ENCODE measurements at regions not wholly inside any gene's neighbourhood (a gene's known extent, or its start where the extent isn't known, plus 50 kb on each side); places are given as distances from the start of the nearest gene placed in this dataset.

DNA sequence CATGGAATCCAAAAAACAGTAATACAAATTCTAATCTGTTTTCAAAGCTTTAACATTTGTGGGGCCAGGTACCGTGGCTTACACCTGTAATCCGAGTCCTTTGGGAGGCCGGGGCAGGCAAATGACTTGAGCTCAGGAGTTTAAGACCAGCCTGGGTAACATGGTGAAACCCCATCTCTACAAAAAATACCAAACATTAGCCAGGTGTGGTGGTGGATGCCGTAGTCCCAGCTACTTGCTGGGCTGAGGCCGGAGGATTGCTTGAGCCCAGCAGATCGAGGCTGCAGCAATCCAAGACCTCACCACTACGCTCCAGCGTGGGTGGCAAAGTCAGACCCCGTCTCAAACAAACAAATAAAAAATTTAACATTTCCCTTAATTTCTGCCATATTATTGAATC is 74.3 kb upstream of the SALL3 start:
- H3K4me2 ChIP-seq (ENCODE audit: unreplicated experiment), result no peak overlapping the region
- in situ Hi-C loops (cut with MboI), result no loop called here
- no peaks in the 10 kb centered on the region for H3K9me2 ChIP-seq (ENCODE audit: insufficient read depth)
- H2AFZ ChIP-seq, result no peak overlapping the region
- no peak overlapping the region for H3K4me3 ChIP-seq
- no peak overlapping the region for H3K9ac ChIP-seq
- no peaks in the 10 kb centered on the region for H4K20me1 ChIP-seq (ENCODE audit: insufficient read depth)
- no peaks in the 10 kb centered on the region for H3K4me1 ChIP-seq (ENCODE audit: insufficient read depth)
- no peaks in the 10 kb centered on the region for H3K79me2 ChIP-seq (ENCODE audit: insufficient read depth)
- TF ChIP-seq EZH2 (IDR thresholded peaks at IDR 0.05; ENCODE audit: insufficient read depth, poor library complexity, severe bottlenecking) (no peak), EZH2phosphoT487 (IDR thresholded peaks at IDR 0.05; ENCODE audit: insufficient read depth, low read depth) (no peak)
- H3K27me3 ChIP-seq (replicated peaks; ENCODE audit: insufficient read depth), result no peaks in the 10 kb centered on the region
- no peaks in the 10 kb centered on the region for H3F3A ChIP-seq (ENCODE audit: insufficient read depth)
- no peak for DNase-seq
- H3K27ac ChIP-seq, result no peak overlapping the region
- H3K9me3 ChIP-seq (ENCODE audit: low read depth), result no peaks in the 10 kb centered on the region
- 26 to 27% methylated on average over 9 of the region's 9 CpGs for WGBS, 2 experiments (ENCODE audit: low coverage in 1 of 2, low lambda C conversion rate in 2 of 2, missing lambda C conversion rate in 2 of 2)
- H3K36me3 ChIP-seq (ENCODE audit: low read depth), result no peaks in the 10 kb centered on the region

DNA sequence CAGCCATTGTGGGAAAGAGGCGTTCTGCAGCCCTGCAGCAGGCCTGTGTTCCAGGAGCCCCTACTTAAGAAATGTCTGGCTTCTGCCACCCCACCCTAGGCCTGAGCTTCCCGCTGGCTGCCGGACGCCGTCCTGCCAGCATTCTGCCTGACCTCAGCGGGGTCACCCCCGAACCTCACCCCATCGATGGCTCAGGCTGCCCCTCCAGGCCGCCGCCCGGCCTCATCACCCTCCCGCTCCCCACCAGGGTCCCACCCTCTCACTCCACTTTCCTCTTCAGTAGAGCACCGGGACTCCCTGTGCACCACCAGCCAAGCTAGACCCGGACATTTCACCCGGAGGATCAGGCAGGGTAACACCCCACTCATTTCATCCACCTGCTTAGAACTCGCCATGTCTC is 73.6 kb upstream of the SALL3 start:
- TF ChIP-seq EZH2phosphoT487 (IDR thresholded peaks at IDR 0.05; ENCODE audit: insufficient read depth, low read depth), result no peak
- TF ChIP-seq EZH2 (IDR thresholded peaks at IDR 0.05; ENCODE audit: insufficient read depth, poor library complexity, severe bottlenecking), result no peak
- Histone ChIP-seq H2AFZ (no peak overlapping the region), H3K9ac (no peak overlapping the region), H3K9me3 (ENCODE audit: low read depth) (no peaks in the 10 kb centered on the region), H3K9me2 (ENCODE audit: insufficient read depth) (no peaks in the 10 kb centered on the region), H3K27ac (no peak overlapping the region), H3K4me2 (ENCODE audit: unreplicated experiment) (no peak overlapping the region), H3K4me1 (ENCODE audit: insufficient read depth) (no peaks in the 10 kb centered on the region), H3K36me3 (ENCODE audit: low read depth) (no peaks in the 10 kb centered on the region), H3K79me2 (ENCODE audit: insufficient read depth) (no peaks in the 10 kb centered on the region), H3K4me3 (no peak overlapping the region), H4K20me1 (ENCODE audit: insufficient read depth) (no peaks in the 10 kb centered on the region), H3K27me3 (replicated peaks; ENCODE audit: insufficient read depth) (no peaks in the 10 kb centered on the region), H3F3A (ENCODE audit: insufficient read depth) (no peaks in the 10 kb centered on the region)
- in situ Hi-C loops (cut with MboI), result no loop called here
- no peak for DNase-seq
- WGBS, 2 experiments (ENCODE audit: low coverage in 1 of 2, low lambda C conversion rate in 2 of 2, missing lambda C conversion rate in 2 of 2), result 41 to 47% methylated on average over 16 of the region's 16 CpGs

DNA sequence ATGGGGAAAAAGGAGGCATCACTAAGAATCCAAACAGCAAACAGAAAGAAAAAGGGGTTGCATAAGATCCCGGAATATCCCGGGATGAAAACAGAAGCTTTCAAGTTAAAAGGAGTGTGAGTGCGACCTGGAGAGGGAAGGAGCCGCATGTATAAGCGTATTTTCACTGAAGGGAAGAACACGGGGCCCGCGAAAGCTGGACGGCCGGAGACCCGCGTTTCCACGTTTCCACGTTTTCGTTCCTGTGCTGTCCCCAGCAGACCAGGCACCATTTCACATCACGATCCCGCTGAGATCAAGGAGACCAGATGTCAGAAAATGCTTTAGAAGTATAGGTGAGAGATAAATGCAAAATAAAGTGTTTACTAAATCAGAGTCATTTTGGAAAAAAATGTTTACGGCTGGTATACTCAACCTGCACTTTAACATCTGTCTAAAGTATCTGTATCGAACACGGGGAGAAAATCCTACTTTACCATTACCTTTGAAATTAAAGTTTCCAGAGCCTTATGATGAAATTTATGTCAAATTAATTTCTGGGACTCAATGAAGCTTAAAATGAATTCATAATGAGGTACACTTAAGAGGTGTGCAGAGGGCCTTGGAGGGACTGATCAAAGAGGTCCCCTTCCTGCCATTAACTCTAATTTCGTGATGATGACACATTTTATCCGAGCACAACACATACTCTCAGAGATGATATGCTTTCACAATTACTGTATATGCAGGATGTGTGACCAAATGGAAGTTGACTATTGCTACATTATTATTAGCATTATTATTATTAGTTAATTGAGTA is 71.0 kb upstream of the SALL3 start:
- in situ Hi-C loops (cut with MboI), result no loop called here
- no peaks in the 10 kb centered on the region for H3F3A ChIP-seq (ENCODE audit: insufficient read depth)
- H3K27ac ChIP-seq, result no peak overlapping the region
- H4K20me1 ChIP-seq (ENCODE audit: insufficient read depth), result no peaks in the 10 kb centered on the region
- H3K4me3 ChIP-seq, result no peak overlapping the region
- H3K36me3 ChIP-seq (ENCODE audit: low read depth), result no peaks in the 10 kb centered on the region
- 60 to 63% methylated on average over 22 of the region's 22 CpGs for WGBS, 2 experiments (ENCODE audit: low coverage in 1 of 2, low lambda C conversion rate in 2 of 2, missing lambda C conversion rate in 2 of 2)
- no peak overlapping the region for H3K9ac ChIP-seq
- no peak overlapping the region for H2AFZ ChIP-seq
- TF ChIP-seq EZH2 (IDR thresholded peaks at IDR 0.05; ENCODE audit: insufficient read depth, poor library complexity, severe bottlenecking), result no peak
- TF ChIP-seq EZH2phosphoT487 (IDR thresholded peaks at IDR 0.05; ENCODE audit: insufficient read depth, low read depth), result no peak
- H3K27me3 ChIP-seq (replicated peaks; ENCODE audit: insufficient read depth), result no peaks in the 10 kb centered on the region
- DNase-seq, result no peak
- no peak overlapping the region for H3K4me2 ChIP-seq (ENCODE audit: unreplicated experiment)
- no peaks in the 10 kb centered on the region for H3K9me2 ChIP-seq (ENCODE audit: insufficient read depth)
- H3K79me2 ChIP-seq (ENCODE audit: insufficient read depth), result no peaks in the 10 kb centered on the region
- no peaks in the 10 kb centered on the region for H3K4me1 ChIP-seq (ENCODE audit: insufficient read depth)
- no peaks in the 10 kb centered on the region for H3K9me3 ChIP-seq (ENCODE audit: low read depth)

DNA sequence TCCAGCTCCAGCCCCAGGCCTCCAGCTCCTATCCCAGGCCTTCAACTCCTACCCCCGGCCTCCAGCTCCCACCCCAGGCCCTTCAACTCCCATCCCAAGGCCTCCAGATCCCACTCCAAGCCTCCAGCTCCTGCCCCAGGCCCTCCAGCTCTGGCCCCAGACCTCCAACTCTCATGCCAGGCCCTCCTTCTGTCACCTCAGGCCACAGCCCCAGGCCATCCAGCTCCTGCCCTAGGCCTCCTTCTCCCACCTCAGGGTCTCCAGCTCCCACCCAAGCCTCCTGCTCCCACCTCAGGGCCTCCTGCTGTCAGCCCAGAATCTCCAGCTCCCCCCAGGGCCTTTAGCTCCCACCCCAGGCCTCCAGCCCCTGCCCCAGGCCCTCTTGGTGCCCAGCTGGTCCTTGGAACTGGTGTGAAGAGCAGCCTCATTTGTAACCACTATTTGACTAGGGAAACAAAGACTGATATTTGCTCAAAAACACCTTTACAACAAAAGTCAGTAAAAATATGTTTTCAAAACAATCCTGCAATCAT is 67.8 kb upstream of the SALL3 start:
- in situ Hi-C loops (cut with MboI), result no loop called here
- Histone ChIP-seq H3K9ac (no peak overlapping the region), H4K20me1 (ENCODE audit: insufficient read depth) (no peaks in the 10 kb centered on the region), H3K79me2 (ENCODE audit: insufficient read depth) (no peaks in the 10 kb centered on the region), H2AFZ (no peak overlapping the region), H3K4me1 (ENCODE audit: insufficient read depth) (no peaks in the 10 kb centered on the region), H3K4me3 (no peak overlapping the region), H3K27ac (no peak overlapping the region), H3K9me3 (ENCODE audit: low read depth) (no peaks in the 10 kb centered on the region), H3K27me3 (replicated peaks; ENCODE audit: insufficient read depth) (no peaks in the 10 kb centered on the region), H3K36me3 (ENCODE audit: low read depth) (no peaks in the 10 kb centered on the region), H3K9me2 (ENCODE audit: insufficient read depth) (no peaks in the 10 kb centered on the region), H3K4me2 (ENCODE audit: unreplicated experiment) (no peak overlapping the region), H3F3A (ENCODE audit: insufficient read depth) (no peaks in the 10 kb centered on the region)
- TF ChIP-seq EZH2 (IDR thresholded peaks at IDR 0.05; ENCODE audit: insufficient read depth, poor library complexity, severe bottlenecking) (no peak), EZH2phosphoT487 (IDR thresholded peaks at IDR 0.05; ENCODE audit: insufficient read depth, low read depth) (no peak)
- 0% methylated on average over 1 of the region's 1 CpG for WGBS, 2 experiments (ENCODE audit: low coverage in 1 of 2, low lambda C conversion rate in 2 of 2, missing lambda C conversion rate in 2 of 2)
- DNase-seq, result no peak
